ENCODE measurements at regions not wholly inside any gene's neighbourhood (a gene's known extent, or its start where the extent isn't known, plus 50 kb on each side); places are given as distances from the start of the nearest gene placed in this dataset.

- no peak for DNase-seq
- intact Hi-C loops (cut with DNase I, micrococcal nuclease): no loop called here
- ATAC-seq: no peak
These were observed 1173.3 kb downstream of the PCDH17 start for GRCh38 chr13:58804832-58805231.

GRCh38 chr13:58806401-58806800 is 1174.9 kb downstream of the PCDH17 start:
- no peak for DNase-seq
- intact Hi-C loops (cut with DNase I, micrococcal nuclease): no loop called here
- no peak for ATAC-seq

- DNase-seq (no peak), ATAC-seq (no peak)
- intact Hi-C loops (cut with DNase I, micrococcal nuclease): no loop called here
These were observed 1192.2 kb downstream of the PCDH17 start for GRCh38 chr13:58823701-58824100.

- intact Hi-C loops (cut with DNase I, micrococcal nuclease): no loop called here
- no peak for DNase-seq
- ATAC-seq: no peak
These were observed 1196.4 kb downstream of the PCDH17 start for GRCh38 chr13:58827904-58828303.

- ATAC-seq (no peak), DNase-seq (no peak)
- intact Hi-C loops (cut with DNase I, micrococcal nuclease): no loop called here
These were observed 1199.3 kb downstream of the PCDH17 start for GRCh38 chr13:58830841-58831240.

- intact Hi-C loops (cut with DNase I, micrococcal nuclease): no loop called here
- ATAC-seq: no peak
- no peak for DNase-seq
These were observed 1207.1 kb downstream of the PCDH17 start for GRCh38 chr13:58838615-58839014.

GRCh38 chr13:58843071-58843470 is 1211.5 kb downstream of the PCDH17 start:
- intact Hi-C loops (cut with DNase I, micrococcal nuclease): no loop called here
- ATAC-seq (no peak), DNase-seq (no peak)

- no peak for ATAC-seq
- no peak for DNase-seq
- intact Hi-C loops (cut with DNase I, micrococcal nuclease): no loop called here
These were observed 1212.0 kb downstream of the PCDH17 start for GRCh38 chr13:58843567-58843966.

- DNase-seq: no peak
- intact Hi-C loops (cut with DNase I, micrococcal nuclease): no loop called here
- ATAC-seq: no peak
These were observed 1218.6 kb downstream of the PCDH17 start for GRCh38 chr13:58850161-58850560.

GRCh38 chr13:58852076-58852475 is 1220.5 kb downstream of the PCDH17 start:
- DNase-seq (no peak), ATAC-seq (no peak)
- intact Hi-C loops (cut with DNase I, micrococcal nuclease): no loop called here

GRCh38 chr13:58855283-58855682 is 1223.7 kb downstream of the PCDH17 start:
- intact Hi-C loops (cut with DNase I, micrococcal nuclease): no loop called here
- ATAC-seq: no peak
- DNase-seq: no peak

- ATAC-seq: no peak
- intact Hi-C loops (cut with DNase I, micrococcal nuclease): no loop called here
- DNase-seq: no peak
These were observed 1227.4 kb downstream of the PCDH17 start for GRCh38 chr13:58858870-58859371.

GRCh38 chr13:58865286-58865685 is 1233.7 kb downstream of the PCDH17 start:
- ATAC-seq (no peak), DNase-seq (no peak)
- intact Hi-C loops (cut with DNase I, micrococcal nuclease): no loop called here

GRCh38 chr13:58869566-58869965 is 1238.0 kb downstream of the PCDH17 start:
- DNase-seq (no peak), ATAC-seq (no peak)
- intact Hi-C loops (cut with DNase I, micrococcal nuclease): no loop called here

GRCh38 chr13:58876473-58876872 is 1244.9 kb downstream of the PCDH17 start:
- DNase-seq (no peak), ATAC-seq (no peak)
- intact Hi-C loops (cut with DNase I, micrococcal nuclease): no loop called here

- DNase-seq (no peak), ATAC-seq (no peak)
- intact Hi-C loops (cut with DNase I, micrococcal nuclease): no loop called here
These were observed 1247.6 kb downstream of the PCDH17 start for GRCh38 chr13:58879114-58879513.

GRCh38 chr13:58882516-58882915 is 1251.0 kb downstream of the PCDH17 start:
- ATAC-seq (no peak), DNase-seq (no peak)
- intact Hi-C loops (cut with DNase I, micrococcal nuclease): no loop called here

- ATAC-seq (no peak), DNase-seq (no peak)
- intact Hi-C loops (cut with DNase I, micrococcal nuclease): no loop called here
These were observed 1251.9 kb downstream of the PCDH17 start for GRCh38 chr13:58883405-58883804.

- DNase-seq (no peak), ATAC-seq (no peak)
- intact Hi-C loops (cut with DNase I, micrococcal nuclease): no loop called here
These were observed 1253.0 kb downstream of the PCDH17 start for GRCh38 chr13:58884353-58885209.

- intact Hi-C loops (cut with DNase I, micrococcal nuclease): no loop called here
These were observed 1257.9 kb downstream of the PCDH17 start for GRCh38 chr13:58889474-58889873.

GRCh38 chr13:58893396-58893795 is 1261.9 kb downstream of the PCDH17 start:
- intact Hi-C loops (cut with DNase I, micrococcal nuclease): no loop called here
- ATAC-seq (no peak), DNase-seq (no peak)

More at GRCh38 chr13:58889474-58889873, 1257.9 kb downstream of the PCDH17 start:
- ATAC-seq: no peak
- no peak for DNase-seq

Data from left colon (tissue), 2 donors.